Fibroblast of lung (primary cell): ENCODE measurements at regions not wholly inside any gene's neighbourhood (a gene's known extent, or its start where the extent isn't known, plus 50 kb on each side); places are given as distances from the start of the nearest gene placed in this dataset.
A peak's percentile ranks its signal among the peaks of the same experiment; 100 is the strongest.

Source experiments
- DNase-seq, 2 donors: peaks; one replicate each; pipeline versions ENCODE4 v3.0.0 to v3.0.0-alpha.2; 2010; ENCODE audit warnings: low read depth in 2 of 2
- H2AFZ ChIP-seq: 2 replicates; pipeline ENCODE4 v1.5.1; 2012; ENCODE audit warnings: low read length, control low read depth, inconsistent platforms
- H3K27ac ChIP-seq: 2 replicates; pipeline ENCODE4 v1.5.1; 2011; ENCODE audit warnings: low read length, control low read depth; ENCODE audit not compliant: insufficient read depth
- H3K27me3 ChIP-seq: 2 replicates; pipeline ENCODE4 v1.5.1; 2011; ENCODE audit warnings: mild to moderate bottlenecking, low read length; ENCODE audit not compliant: control insufficient read depth, insufficient read depth
- H3K36me3 ChIP-seq: 2 replicates; pipeline ENCODE4 v1.5.1; 2011; ENCODE audit warnings: low read length; ENCODE audit not compliant: control insufficient read depth, insufficient read depth
- H3K4me1 ChIP-seq: 2 replicates; pipeline ENCODE4 v1.5.1; 2011; ENCODE audit warnings: low read length; ENCODE audit not compliant: control insufficient read depth, insufficient read depth; ENCODE audit errors: extremely low read depth
- H3K4me2 ChIP-seq: 2 replicates; pipeline ENCODE4 v1.5.1; 2011; ENCODE audit warnings: low read length, control low read depth; ENCODE audit not compliant: insufficient read depth; ENCODE audit errors: extremely low read depth
- H3K4me3 ChIP-seq, 4 experiments: fragments of 200-600 bp in 1 of 4; sonication (generic) in 1 of 4; replicated peaks in 1 of 4; 2 replicates each; pipeline ENCODE4 v1.5.1; 2011 to 2016; ENCODE audit warnings: low read length in 4 of 4, low read depth in 3 of 4, mild to moderate bottlenecking in 3 of 4, control low read depth in 2 of 4, inconsistent platforms in 1 of 4, mixed read lengths in 1 of 4; ENCODE audit not compliant: insufficient read depth in 1 of 4; ENCODE audit errors: control extremely low read depth in 1 of 4
- H3K79me2 ChIP-seq: 2 replicates; pipeline ENCODE4 v1.5.1; 2012; ENCODE audit warnings: mild to moderate bottlenecking, low read length, inconsistent platforms; ENCODE audit not compliant: control insufficient read depth, insufficient read depth
- H3K9ac ChIP-seq: 2 replicates; pipeline ENCODE4 v1.5.1; 2011; ENCODE audit warnings: mild to moderate bottlenecking, low read length, control low read depth; ENCODE audit not compliant: insufficient read depth
- H3K9me3 ChIP-seq: 2 replicates; pipeline ENCODE4 v1.5.1; 2012; ENCODE audit warnings: low read depth, low read length; ENCODE audit not compliant: control insufficient read depth, insufficient read depth
- H4K20me1 ChIP-seq: 2 replicates; pipeline ENCODE4 v1.5.1; 2011; ENCODE audit warnings: low read length; ENCODE audit not compliant: control insufficient read depth, insufficient read depth; ENCODE audit errors: extremely low read depth
- EZH2 ChIP-seq: IDR thresholded peaks from 2 replicates; pipeline ENCODE4 v1.5.1; 2012; ENCODE audit warnings: low read length, control low read depth, mild to moderate bottlenecking; ENCODE audit errors: missing control alignments
- TF ChIP-seq, protein P1 (sequence below), 2 donors: IDR thresholded peaks in 1 of 2; conservative IDR thresholded peaks in 1 of 2; 1 replicate in 1 of 2; 2 replicates in 1 of 2; pipeline ENCODE4 v1.5.1; 2011 to 2012; ENCODE audit warnings: low read length in 2 of 2, control low read depth in 1 of 2, inconsistent platforms in 1 of 2, low read depth in 1 of 2, mild to moderate bottlenecking in 1 of 2

DNA sequence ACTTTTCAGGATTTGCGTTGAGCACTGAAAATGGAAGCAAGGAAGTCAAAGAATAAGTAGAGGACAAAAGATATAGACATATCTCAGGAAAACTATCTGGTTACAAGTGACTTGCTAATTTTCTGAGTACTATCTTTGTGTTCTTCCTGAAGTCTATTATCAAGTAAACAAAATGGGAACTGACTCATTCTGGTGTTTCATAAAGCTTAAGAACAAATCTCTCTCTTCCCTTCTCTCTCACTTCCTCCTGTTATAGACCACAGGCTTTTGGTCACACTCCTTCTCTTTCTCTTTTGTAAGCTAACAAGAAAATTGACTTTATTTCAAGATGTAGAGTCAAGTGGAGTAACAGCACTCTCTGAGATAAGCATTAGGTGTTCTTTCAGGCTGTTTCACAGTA lies 406.6 kb upstream of the SYT1 start:
- H3K27ac ChIP-seq: no peak overlapping the region
- no peaks in the 10 kb centered on the region for H4K20me1 ChIP-seq
- DNase-seq: peak; percentile 41 to 59
- no peak overlapping the region for H2AFZ ChIP-seq
- TF ChIP-seq, protein P1, sequence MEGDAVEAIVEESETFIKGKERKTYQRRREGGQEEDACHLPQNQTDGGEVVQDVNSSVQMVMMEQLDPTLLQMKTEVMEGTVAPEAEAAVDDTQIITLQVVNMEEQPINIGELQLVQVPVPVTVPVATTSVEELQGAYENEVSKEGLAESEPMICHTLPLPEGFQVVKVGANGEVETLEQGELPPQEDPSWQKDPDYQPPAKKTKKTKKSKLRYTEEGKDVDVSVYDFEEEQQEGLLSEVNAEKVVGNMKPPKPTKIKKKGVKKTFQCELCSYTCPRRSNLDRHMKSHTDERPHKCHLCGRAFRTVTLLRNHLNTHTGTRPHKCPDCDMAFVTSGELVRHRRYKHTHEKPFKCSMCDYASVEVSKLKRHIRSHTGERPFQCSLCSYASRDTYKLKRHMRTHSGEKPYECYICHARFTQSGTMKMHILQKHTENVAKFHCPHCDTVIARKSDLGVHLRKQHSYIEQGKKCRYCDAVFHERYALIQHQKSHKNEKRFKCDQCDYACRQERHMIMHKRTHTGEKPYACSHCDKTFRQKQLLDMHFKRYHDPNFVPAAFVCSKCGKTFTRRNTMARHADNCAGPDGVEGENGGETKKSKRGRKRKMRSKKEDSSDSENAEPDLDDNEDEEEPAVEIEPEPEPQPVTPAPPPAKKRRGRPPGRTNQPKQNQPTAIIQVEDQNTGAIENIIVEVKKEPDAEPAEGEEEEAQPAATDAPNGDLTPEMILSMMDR (conservative IDR thresholded peaks at IDR 0.05 in 1 of 2, IDR thresholded peaks at IDR 0.05 in 1 of 2; ENCODE audit: low read depth in 1 of 2, low read length in 2 of 2): no peak
- no peak for TF ChIP-seq EZH2
- H3K9me3 ChIP-seq: no peaks in the 10 kb centered on the region
- no peaks in the 10 kb centered on the region for H3K27me3 ChIP-seq
- H3K79me2 ChIP-seq: no peaks in the 10 kb centered on the region
- H3K4me1 ChIP-seq: no peaks in the 10 kb centered on the region
- no peak overlapping the region for H3K9ac ChIP-seq
- no peak overlapping the region for H3K4me2 ChIP-seq
- no peak overlapping the region for H3K4me3 ChIP-seq
- no peaks in the 10 kb centered on the region for H3K36me3 ChIP-seq

DNA sequence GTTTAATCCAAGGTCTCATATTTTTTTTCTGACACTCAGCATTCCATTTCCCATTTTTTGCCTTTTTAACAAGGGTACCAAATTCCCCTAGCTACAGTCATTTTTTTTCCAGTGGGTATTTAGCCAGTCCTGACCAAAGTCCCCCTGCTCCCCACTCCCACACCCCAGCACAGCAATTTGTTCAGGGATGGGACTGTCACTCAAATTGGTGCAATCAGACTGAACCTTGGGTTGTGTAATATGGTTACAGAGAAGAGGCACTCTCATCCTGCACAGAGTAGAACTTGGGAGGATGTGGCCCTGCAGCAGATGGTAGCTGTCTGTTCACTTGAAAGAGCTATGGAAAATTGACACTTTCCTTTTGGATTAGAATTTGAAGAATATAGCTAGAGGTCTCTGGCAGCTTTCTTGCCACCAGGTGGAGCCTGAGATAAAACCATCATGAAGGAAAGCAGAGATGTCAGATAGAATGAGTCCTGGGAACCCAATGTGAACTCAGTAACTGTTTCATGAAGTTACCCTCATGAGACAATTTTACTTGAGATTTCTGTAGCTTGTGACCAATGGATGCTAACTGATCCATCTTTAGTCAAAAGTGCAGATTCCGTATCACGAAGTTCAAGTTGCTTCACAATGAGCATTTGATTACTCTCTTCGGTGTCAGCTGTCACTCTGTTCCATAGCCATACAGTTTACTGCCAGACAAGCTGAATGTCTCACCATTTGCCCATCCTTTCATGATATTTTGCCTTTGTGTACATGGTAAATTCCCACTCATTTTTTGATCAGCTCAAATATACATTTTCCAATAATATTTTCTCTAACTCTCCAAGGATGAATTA lies 394.0 kb upstream of the SYT1 start:
- Histone ChIP-seq H3K79me2 (no peaks in the 10 kb centered on the region), H3K9ac (no peak overlapping the region), H3K4me1 (no peaks in the 10 kb centered on the region), H3K27ac (no peak overlapping the region), H3K36me3 (no peaks in the 10 kb centered on the region), H2AFZ (no peak overlapping the region), H3K9me3 (no peaks in the 10 kb centered on the region), H3K4me2 (no peak overlapping the region), H4K20me1 (no peaks in the 10 kb centered on the region), H3K4me3 (no peak overlapping the region), H3K27me3 (no peaks in the 10 kb centered on the region)
- TF ChIP-seq, protein P1 (conservative IDR thresholded peaks at IDR 0.05 in 1 of 2, IDR thresholded peaks at IDR 0.05 in 1 of 2; ENCODE audit: low read depth in 1 of 2, low read length in 2 of 2): peak; percentile 51 to 75
- no peak for TF ChIP-seq EZH2
- DNase-seq: peak; percentile 53 to 69

DNA sequence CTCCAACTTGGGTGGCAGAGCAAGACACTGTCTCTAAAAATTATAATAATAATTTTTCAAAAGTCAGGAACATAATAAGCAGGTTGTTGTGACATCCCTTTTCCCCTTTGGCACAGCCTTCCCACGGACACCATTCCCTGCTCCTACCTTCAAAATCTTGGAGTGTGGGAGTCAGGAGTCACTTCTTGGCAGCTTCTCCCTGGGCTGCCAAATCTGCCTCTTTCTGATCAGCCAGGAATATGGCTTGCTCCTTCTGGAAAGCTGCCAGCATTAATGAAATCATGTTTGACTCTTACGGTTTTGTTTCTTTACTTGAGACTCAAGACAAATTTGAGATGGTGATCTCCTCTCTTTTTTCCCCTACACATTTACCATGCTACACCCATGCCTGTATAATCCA lies 391.4 kb upstream of the SYT1 start:
- no peak overlapping the region for H2AFZ ChIP-seq
- no peaks in the 10 kb centered on the region for H3K27me3 ChIP-seq
- no peak overlapping the region for H3K27ac ChIP-seq
- TF ChIP-seq EZH2: no peak
- TF ChIP-seq, protein P1 (conservative IDR thresholded peaks at IDR 0.05 in 1 of 2, IDR thresholded peaks at IDR 0.05 in 1 of 2; ENCODE audit: low read depth in 1 of 2, low read length in 2 of 2): no peak
- H3K79me2 ChIP-seq: no peaks in the 10 kb centered on the region
- peak; percentile 63 to 65 for DNase-seq
- H4K20me1 ChIP-seq: no peaks in the 10 kb centered on the region
- no peak overlapping the region for H3K9ac ChIP-seq
- H3K36me3 ChIP-seq: no peaks in the 10 kb centered on the region
- H3K4me2 ChIP-seq: no peak overlapping the region
- H3K9me3 ChIP-seq: no peaks in the 10 kb centered on the region
- H3K4me1 ChIP-seq: no peaks in the 10 kb centered on the region
- H3K4me3 ChIP-seq: no peak overlapping the region
